HEK293 (cell line): ENCODE measurements at regions not wholly inside any gene's neighbourhood (a gene's known extent, or its start where the extent isn't known, plus 50 kb on each side); places are given as distances from the start of the nearest gene placed in this dataset.

Experiments
- EGR2 ChIP-seq: fragments of 450-650 bp; formaldehyde crosslinking; IDR thresholded peaks from 2 replicates; pipeline ENCODE4 v1.5.1; 2016; ENCODE audit warnings: low read depth, missing biosample characterization, missing genetic modification characterization
- HOXA7 ChIP-seq: sonication (generic); formaldehyde crosslinking; IDR thresholded peaks from 2 replicates; pipeline ENCODE4 v1.8.1; 2022; ENCODE audit warnings: missing genetic modification reagents, borderline replicate concordance
- PRDM1 ChIP-seq: fragments of 450-650 bp; formaldehyde crosslinking; IDR thresholded peaks from 2 replicates; pipeline ENCODE4; 2016; ENCODE audit warnings: missing biosample characterization, missing genetic modification characterization
- SETDB1 ChIP-seq: IDR thresholded peaks from one replicate; pipeline ENCODE4 v1.6.1; 2017; ENCODE audit warnings: mild to moderate bottlenecking, low read length, moderate library complexity, mixed read lengths; ENCODE audit not compliant: insufficient read length
- ZBTB17 ChIP-seq: fragments of 450-650 bp; formaldehyde crosslinking; IDR thresholded peaks from 2 replicates; pipeline ENCODE4 v1.5.1; 2016; ENCODE audit warnings: missing biosample characterization, missing genetic modification characterization
- ZNF239 ChIP-seq: fragments of 450-650 bp; formaldehyde crosslinking; IDR thresholded peaks from 2 replicates; pipeline ENCODE4 v1.5.1; 2016; ENCODE audit warnings: missing biosample characterization, missing genetic modification characterization
- TF ChIP-seq, protein P1 (sequence below): fragments of 450-650 bp; formaldehyde crosslinking; IDR thresholded peaks from 2 replicates; pipeline ENCODE4 v1.5.1; 2016; ENCODE audit warnings: missing biosample characterization, missing genetic modification characterization

DNA sequence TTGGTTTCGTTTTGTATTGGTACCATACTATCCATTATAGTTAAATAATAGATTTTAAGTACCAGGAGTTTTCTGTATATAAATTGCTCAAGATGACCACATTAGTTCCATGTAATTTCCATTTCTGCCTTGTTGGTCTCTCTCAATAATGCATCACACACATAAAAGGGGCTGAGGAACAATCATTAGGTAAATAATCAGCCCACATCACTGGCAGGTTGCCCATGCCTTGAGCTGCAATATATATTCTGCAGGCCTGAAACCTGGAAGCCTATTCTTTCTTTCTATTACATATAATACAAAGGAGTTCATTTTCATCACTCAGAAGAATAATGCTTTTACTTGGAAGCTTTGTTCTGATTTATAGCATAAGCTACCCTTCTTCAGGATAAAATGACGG lies 616.1 kb upstream of the PKDCC start:
- TF ChIP-seq, protein P1, sequence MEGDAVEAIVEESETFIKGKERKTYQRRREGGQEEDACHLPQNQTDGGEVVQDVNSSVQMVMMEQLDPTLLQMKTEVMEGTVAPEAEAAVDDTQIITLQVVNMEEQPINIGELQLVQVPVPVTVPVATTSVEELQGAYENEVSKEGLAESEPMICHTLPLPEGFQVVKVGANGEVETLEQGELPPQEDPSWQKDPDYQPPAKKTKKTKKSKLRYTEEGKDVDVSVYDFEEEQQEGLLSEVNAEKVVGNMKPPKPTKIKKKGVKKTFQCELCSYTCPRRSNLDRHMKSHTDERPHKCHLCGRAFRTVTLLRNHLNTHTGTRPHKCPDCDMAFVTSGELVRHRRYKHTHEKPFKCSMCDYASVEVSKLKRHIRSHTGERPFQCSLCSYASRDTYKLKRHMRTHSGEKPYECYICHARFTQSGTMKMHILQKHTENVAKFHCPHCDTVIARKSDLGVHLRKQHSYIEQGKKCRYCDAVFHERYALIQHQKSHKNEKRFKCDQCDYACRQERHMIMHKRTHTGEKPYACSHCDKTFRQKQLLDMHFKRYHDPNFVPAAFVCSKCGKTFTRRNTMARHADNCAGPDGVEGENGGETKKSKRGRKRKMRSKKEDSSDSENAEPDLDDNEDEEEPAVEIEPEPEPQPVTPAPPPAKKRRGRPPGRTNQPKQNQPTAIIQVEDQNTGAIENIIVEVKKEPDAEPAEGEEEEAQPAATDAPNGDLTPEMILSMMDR, result no peak
- TF ChIP-seq ZNF239 (no peak), ZBTB17 (no peak), PRDM1 (no peak), SETDB1 (no peak), HOXA7 (CRISPR knock-in tag) (no peak), EGR2 (tag by site-specific recombination) (no peak)
